ENCODE measurements at regions not wholly inside any gene's neighbourhood (a gene's known extent, or its start where the extent isn't known, plus 50 kb on each side); places are given as distances from the start of the nearest gene placed in this dataset.

GRCh38 chr5:171531638-171532037 is 112.2 kb downstream of the FGF18 start:
- Histone ChIP-seq H2AFZ (replicated peaks) (no peak overlapping the region), H4K20me1 (ENCODE audit: low read depth) (no peaks in the 10 kb centered on the region), H3K9ac (no peak overlapping the region), H3K27ac (no peak overlapping the region), H3K4me2 (no peak overlapping the region), H3K27me3 (no peaks in the 10 kb centered on the region), H3K79me2 (ENCODE audit: low read depth) (no peaks in the 10 kb centered on the region), H3K4me3 (no peak overlapping the region), H3F3A (ENCODE audit: low read depth) (no peaks in the 10 kb centered on the region), H3K36me3 (no peaks in the 10 kb centered on the region), H3K4me1 (peaks cover 8% of the 10 kb centered on the region), H3K9me3 (ENCODE audit: low read depth) (no peaks in the 10 kb centered on the region)
- H3K4me3 Mint-ChIP-seq, result no peak overlapping the region
- no peaks in the 10 kb centered on the region for H3K36me3 Mint-ChIP-seq
- TF ChIP-seq EZH2phosphoT487 (IDR thresholded peaks at IDR 0.05), result no peak
- TF ChIP-seq CTCF (IDR thresholded peaks at IDR 0.05), result no peak
- no peak for TF ChIP-seq EZH2 (IDR thresholded peaks at IDR 0.05)
- DNase-seq (ENCODE audit: low spot score), result no peak
- H3K4me1 Mint-ChIP-seq, result peaks cover 35% of the 10 kb centered on the region
- no peaks in the 10 kb centered on the region for H3K9me3 Mint-ChIP-seq
- H3K27me3 Mint-ChIP-seq (ENCODE audit: insufficient read depth, low read depth), result peaks cover 9% of the 10 kb centered on the region
- no peak overlapping the region for H3K27ac Mint-ChIP-seq

GRCh38 chr5:171533153-171533552 is 113.7 kb downstream of the FGF18 start:
- Mint-ChIP-seq H3K27ac (no peak overlapping the region), H3K27me3 (ENCODE audit: insufficient read depth, low read depth) (peaks cover 10% of the 10 kb centered on the region), H3K4me3 (no peak overlapping the region), H3K9me3 (no peaks in the 10 kb centered on the region), H3K36me3 (no peaks in the 10 kb centered on the region), H3K4me1 (peaks cover 46% of the 10 kb centered on the region)
- DNase-seq (ENCODE audit: low spot score), result no peak
- Histone ChIP-seq H3K27ac (no peak overlapping the region), H3K79me2 (ENCODE audit: low read depth) (no peaks in the 10 kb centered on the region), H3F3A (ENCODE audit: low read depth) (no peaks in the 10 kb centered on the region), H3K9ac (no peak overlapping the region), H3K4me3 (no peak overlapping the region), H3K36me3 (no peaks in the 10 kb centered on the region), H3K27me3 (no peaks in the 10 kb centered on the region), H3K9me3 (ENCODE audit: low read depth) (no peaks in the 10 kb centered on the region), H4K20me1 (ENCODE audit: low read depth) (no peaks in the 10 kb centered on the region), H3K4me1 (peaks cover 8% of the 10 kb centered on the region), H3K4me2 (no peak overlapping the region), H2AFZ (replicated peaks) (no peak overlapping the region)
- TF ChIP-seq EZH2 (IDR thresholded peaks at IDR 0.05), result no peak
- no peak for TF ChIP-seq CTCF (IDR thresholded peaks at IDR 0.05)
- TF ChIP-seq EZH2phosphoT487 (IDR thresholded peaks at IDR 0.05), result no peak

- Histone ChIP-seq H3K27me3 (no peaks in the 10 kb centered on the region), H3K4me3 (no peak overlapping the region), H4K20me1 (ENCODE audit: low read depth) (no peaks in the 10 kb centered on the region), H3K27ac (no peak overlapping the region), H2AFZ (replicated peaks) (no peak overlapping the region), H3K4me2 (no peak overlapping the region), H3K4me1 (peaks cover 8% of the 10 kb centered on the region), H3K9me3 (ENCODE audit: low read depth) (no peaks in the 10 kb centered on the region), H3K79me2 (ENCODE audit: low read depth) (no peaks in the 10 kb centered on the region), H3K9ac (no peak overlapping the region), H3F3A (ENCODE audit: low read depth) (no peaks in the 10 kb centered on the region), H3K36me3 (no peaks in the 10 kb centered on the region)
- DNase-seq (ENCODE audit: low spot score), result peak; percentile 31
- Mint-ChIP-seq H3K36me3 (no peaks in the 10 kb centered on the region), H3K4me1 (peaks cover 44% of the 10 kb centered on the region), H3K4me3 (no peak overlapping the region), H3K27ac (peak overlapping the region; percentile 17), H3K9me3 (no peaks in the 10 kb centered on the region), H3K27me3 (ENCODE audit: insufficient read depth, low read depth) (peaks cover 10% of the 10 kb centered on the region)
- TF ChIP-seq EZH2 (IDR thresholded peaks at IDR 0.05) (no peak), CTCF (IDR thresholded peaks at IDR 0.05) (no peak), EZH2phosphoT487 (IDR thresholded peaks at IDR 0.05) (no peak)
These were observed 114.8 kb downstream of the FGF18 start for GRCh38 chr5:171534043-171534895.

Data from neural progenitor cell (in vitro differentiated cells).